ENCODE measurements at regions not wholly inside any gene's neighbourhood (a gene's known extent, or its start where the extent isn't known, plus 50 kb on each side); places are given as distances from the start of the nearest gene placed in this dataset.
A peak's percentile ranks its signal among the peaks of the same experiment; 100 is the strongest.

DNA sequence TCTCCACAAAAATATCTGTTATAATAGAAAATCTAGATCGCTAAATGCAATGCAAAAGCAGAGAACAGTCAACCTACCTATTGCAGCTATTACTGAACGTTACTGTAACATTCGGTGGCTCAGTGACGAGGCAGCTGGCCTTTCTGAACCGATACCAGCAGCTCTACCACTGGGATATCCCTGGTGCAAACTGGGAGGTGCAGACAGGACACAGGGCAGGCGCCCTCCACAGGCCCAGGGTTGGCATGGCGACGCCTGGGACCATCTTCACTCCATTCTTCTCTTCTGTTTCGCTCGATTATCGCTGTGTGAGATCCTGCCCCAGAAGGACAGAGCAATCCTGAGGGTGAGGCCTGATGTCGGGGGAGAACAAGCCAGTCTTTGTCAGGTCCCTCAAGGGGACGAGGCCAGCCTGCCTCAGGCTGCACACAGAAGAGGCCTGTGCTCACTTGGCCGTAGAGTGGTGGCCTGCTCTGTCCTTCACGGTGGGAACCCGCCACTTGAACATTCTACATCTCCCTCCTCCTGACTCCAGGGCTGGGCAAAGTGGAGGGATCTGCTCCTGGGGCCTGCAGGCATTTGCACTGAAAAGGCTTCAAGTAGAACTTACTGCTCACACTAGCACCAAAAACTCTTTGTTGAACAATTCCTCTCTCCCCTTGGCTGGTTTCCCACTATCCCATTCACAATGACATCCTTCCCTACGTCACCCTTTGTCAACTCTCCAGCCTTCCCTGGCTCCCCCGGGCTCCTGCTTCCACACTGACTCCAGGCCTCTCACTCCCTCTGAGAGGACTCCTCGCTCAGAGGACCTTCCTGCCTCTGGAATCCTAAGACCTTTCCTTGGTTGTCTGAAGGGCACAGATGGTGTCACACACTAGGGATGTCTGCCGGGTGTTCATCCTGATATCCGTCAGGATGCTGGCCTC lies 49.7 kb downstream of the CYRIA start:
- no peak for DNase-seq (ENCODE audit: extremely low read depth, low read depth)
- TF ChIP-seq, protein P1, sequence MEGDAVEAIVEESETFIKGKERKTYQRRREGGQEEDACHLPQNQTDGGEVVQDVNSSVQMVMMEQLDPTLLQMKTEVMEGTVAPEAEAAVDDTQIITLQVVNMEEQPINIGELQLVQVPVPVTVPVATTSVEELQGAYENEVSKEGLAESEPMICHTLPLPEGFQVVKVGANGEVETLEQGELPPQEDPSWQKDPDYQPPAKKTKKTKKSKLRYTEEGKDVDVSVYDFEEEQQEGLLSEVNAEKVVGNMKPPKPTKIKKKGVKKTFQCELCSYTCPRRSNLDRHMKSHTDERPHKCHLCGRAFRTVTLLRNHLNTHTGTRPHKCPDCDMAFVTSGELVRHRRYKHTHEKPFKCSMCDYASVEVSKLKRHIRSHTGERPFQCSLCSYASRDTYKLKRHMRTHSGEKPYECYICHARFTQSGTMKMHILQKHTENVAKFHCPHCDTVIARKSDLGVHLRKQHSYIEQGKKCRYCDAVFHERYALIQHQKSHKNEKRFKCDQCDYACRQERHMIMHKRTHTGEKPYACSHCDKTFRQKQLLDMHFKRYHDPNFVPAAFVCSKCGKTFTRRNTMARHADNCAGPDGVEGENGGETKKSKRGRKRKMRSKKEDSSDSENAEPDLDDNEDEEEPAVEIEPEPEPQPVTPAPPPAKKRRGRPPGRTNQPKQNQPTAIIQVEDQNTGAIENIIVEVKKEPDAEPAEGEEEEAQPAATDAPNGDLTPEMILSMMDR (IDR thresholded peaks at IDR 0.05; ENCODE audit: low read depth, low read length) = no peak

DNA sequence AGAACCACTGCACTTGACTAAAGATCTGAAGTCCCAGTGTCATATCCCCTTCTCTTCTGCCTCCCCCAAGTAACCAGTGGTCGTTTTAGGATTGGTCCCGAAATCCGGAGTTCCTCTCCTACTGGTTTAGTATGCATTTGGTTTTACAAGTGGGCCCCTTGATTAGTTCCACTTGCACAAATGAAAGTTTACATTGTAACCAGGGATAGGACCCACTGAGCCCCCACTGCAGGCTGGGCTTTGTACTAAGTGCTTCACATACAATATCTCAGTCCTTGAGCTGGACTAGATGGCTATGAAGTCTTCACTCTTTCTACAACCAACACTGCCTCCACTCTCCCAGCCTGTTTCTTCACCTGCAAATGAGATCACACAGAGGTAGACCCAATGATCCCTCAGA lies 50.4 kb downstream of the CYRIA start:
- TF ChIP-seq, protein P1 (IDR thresholded peaks at IDR 0.05; ENCODE audit: low read depth, low read length) = no peak
- no peak for DNase-seq (ENCODE audit: extremely low read depth, low read depth)

DNA sequence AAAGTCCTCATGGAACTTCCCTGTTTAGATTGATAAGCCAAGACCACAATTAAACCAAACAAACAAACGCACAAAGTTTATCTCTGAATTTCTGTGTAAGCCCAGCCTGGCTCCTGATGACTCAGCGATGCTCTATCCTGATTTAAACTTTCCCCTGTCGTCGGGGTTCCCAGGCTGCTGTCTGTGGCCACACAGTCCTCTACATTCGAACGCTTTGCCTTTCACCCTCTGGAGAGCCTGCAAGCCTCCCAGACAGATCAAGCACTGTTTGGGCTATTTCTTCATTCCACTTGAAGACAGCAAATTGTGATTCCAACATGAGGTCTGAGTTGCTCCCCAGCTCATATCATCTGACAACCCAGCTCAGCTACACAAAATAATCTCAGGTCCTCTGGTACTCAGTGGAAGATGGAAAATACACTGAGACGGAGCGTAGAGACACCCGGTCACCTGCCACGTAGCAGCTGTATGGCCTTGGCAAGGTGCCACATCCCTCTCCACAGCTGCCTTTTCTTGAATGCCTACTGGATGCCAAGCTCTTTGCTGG lies 51.2 kb downstream of the CYRIA start:
- no peak for DNase-seq (ENCODE audit: extremely low read depth, low read depth)
- TF ChIP-seq, protein P1 (IDR thresholded peaks at IDR 0.05; ENCODE audit: low read depth, low read length) = no peak

DNA sequence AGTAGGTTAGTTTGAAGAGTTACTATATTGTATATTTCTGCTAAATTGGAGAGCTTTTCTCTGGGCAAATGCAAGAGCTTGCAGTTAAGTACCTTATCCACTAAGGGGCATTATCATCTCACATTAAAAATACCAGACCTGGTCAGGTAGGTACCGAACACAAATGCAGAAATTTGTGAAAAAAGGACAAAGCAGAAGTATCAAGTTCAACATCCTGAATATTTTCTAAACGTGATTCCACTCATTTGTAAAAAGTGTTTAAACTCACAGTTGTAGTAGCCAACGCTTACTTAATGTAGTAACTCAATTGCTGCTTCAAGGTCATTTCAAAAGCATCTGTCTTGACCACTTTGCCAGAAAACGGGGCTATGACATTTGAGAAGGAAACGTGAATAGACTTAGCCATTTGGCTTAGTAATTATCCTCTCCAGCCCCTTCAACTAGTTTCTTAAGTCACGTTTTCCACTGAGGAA lies 52.1 kb downstream of the CYRIA start:
- no peak for DNase-seq (ENCODE audit: extremely low read depth, low read depth)
- TF ChIP-seq, protein P1 (IDR thresholded peaks at IDR 0.05; ENCODE audit: low read depth, low read length) = peak; percentile 21

DNA sequence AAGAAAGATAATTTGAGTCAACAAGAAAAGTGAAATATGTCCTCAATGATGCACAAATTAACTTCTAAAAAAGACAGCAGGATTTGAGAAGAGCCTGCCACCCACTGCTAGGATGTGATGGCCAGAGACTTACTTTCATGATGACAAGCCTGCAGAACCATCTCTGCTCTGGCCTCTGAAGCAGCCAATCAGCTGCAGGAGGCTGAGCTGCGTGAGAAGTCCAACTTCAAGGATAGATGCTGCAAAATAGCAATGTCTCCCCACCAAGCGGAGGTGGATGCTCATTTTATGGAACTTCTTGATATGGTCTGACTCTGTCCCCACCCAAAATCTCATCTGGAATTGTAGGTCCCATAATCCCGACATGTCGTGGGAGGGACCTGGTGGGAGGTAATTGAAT lies 53.1 kb downstream of the CYRIA start:
- TF ChIP-seq, protein P1 (IDR thresholded peaks at IDR 0.05; ENCODE audit: low read depth, low read length) = no peak
- no peak for DNase-seq (ENCODE audit: extremely low read depth, low read depth)

DNA sequence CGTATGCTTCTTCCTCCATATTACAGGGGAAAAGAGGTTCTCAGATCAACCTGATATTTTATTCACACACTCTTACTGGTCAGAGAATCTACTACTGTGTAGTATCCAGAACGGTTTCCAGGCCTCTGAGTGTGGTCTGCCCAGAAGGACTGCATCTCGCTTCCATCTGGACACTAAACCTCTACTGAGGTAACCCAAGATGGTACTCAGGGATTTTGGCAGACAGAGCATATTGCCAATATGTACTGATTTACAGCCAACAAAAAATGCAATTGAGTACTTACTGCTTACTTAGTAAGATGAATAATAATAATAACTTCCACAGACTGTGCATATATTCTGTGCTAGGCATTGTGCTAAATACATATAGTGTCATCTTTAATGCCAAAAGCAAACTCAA lies 55.8 kb downstream of the CYRIA start:
- TF ChIP-seq, protein P1 (IDR thresholded peaks at IDR 0.05; ENCODE audit: low read depth, low read length) = no peak
- no peak for DNase-seq (ENCODE audit: extremely low read depth, low read depth)
